ENCODE measurements at regions not wholly inside any gene's neighbourhood (a gene's known extent, or its start where the extent isn't known, plus 50 kb on each side); places are given as distances from the start of the nearest gene placed in this dataset.
"Not testable (repeated sequence)": the region's sequence is repeated elsewhere in the genome, so short reads cannot be mapped to it uniquely, and the experiment has no call there.

GRCh38 chr19:28433166-28433565 is 779.8 kb downstream of the UQCRFS1 start:
- TF ChIP-seq, protein P1, sequence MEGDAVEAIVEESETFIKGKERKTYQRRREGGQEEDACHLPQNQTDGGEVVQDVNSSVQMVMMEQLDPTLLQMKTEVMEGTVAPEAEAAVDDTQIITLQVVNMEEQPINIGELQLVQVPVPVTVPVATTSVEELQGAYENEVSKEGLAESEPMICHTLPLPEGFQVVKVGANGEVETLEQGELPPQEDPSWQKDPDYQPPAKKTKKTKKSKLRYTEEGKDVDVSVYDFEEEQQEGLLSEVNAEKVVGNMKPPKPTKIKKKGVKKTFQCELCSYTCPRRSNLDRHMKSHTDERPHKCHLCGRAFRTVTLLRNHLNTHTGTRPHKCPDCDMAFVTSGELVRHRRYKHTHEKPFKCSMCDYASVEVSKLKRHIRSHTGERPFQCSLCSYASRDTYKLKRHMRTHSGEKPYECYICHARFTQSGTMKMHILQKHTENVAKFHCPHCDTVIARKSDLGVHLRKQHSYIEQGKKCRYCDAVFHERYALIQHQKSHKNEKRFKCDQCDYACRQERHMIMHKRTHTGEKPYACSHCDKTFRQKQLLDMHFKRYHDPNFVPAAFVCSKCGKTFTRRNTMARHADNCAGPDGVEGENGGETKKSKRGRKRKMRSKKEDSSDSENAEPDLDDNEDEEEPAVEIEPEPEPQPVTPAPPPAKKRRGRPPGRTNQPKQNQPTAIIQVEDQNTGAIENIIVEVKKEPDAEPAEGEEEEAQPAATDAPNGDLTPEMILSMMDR (conservative IDR thresholded peaks at IDR 0.05; ENCODE audit: low read depth, low read length), result not testable (repeated sequence)
- TF ChIP-seq EZH2 (IDR thresholded peaks at IDR 0.05; ENCODE audit: borderline replicate concordance, low read depth, low read length, poor library complexity, severe bottlenecking), result not testable (repeated sequence)
